GM23338 (cell line): ENCODE measurements at regions not wholly inside any gene's neighbourhood (a gene's known extent, or its start where the extent isn't known, plus 50 kb on each side); places are given as distances from the start of the nearest gene placed in this dataset.

Experiments used
- ATAC-seq: fragments of 200-7000 bp; cut with Tn5 transposase; 3 replicates; pipeline ENCODE4 v1.9.1; 2020
- DNase-seq: peaks from one replicate; pipeline ENCODE4 v3.0.0-alpha.2; 2015; ENCODE audit warnings: low spot score
- H2AFZ ChIP-seq: fragments of 200-600 bp; sonication (generic); 2 replicates; pipeline ENCODE4 v1.8.0; 2016; ENCODE audit warnings: antibody characterized with exemption, mild to moderate bottlenecking, moderate library complexity
- H3F3A ChIP-seq: fragments of 200-600 bp; sonication (generic); replicated peaks from 2 replicates; pipeline ENCODE4 v1.8.0; 2017; ENCODE audit warnings: antibody characterized with exemption, mixed run types, low read depth
- H3K27ac ChIP-seq: fragments of 200-600 bp; sonication (generic); 2 replicates; pipeline ENCODE4 v1.6.1; 2016; ENCODE audit warnings: low read depth
- H3K27me3 ChIP-seq: fragments of 200-600 bp; sonication (generic); 2 replicates; pipeline ENCODE4 v1.8.0; 2016; ENCODE audit warnings: mild to moderate bottlenecking, mixed run types, moderate library complexity; ENCODE audit not compliant: insufficient read depth
- H3K36me3 ChIP-seq: fragments of 200-600 bp; sonication (generic); 2 replicates; pipeline ENCODE4 v1.8.0; 2016; ENCODE audit warnings: mild to moderate bottlenecking; ENCODE audit not compliant: insufficient read depth
- H3K4me1 ChIP-seq: fragments of 200-600 bp; sonication (generic); 2 replicates; pipeline ENCODE4 v1.8.0; 2016; ENCODE audit warnings: mild to moderate bottlenecking, moderate library complexity; ENCODE audit not compliant: insufficient read depth
- H3K4me2 ChIP-seq: fragments of 200-600 bp; sonication (generic); 2 replicates; pipeline ENCODE4 v1.7.1; 2017; ENCODE audit warnings: mixed run types
- H3K4me3 ChIP-seq: fragments of 200-600 bp; sonication (generic); 2 replicates; pipeline ENCODE4 v1.6.1; 2016; ENCODE audit warnings: mixed run types
- H3K79me2 ChIP-seq: fragments of 200-600 bp; sonication (generic); replicated peaks from 2 replicates; pipeline ENCODE4 v1.8.0; 2017; ENCODE audit warnings: mild to moderate bottlenecking; ENCODE audit not compliant: insufficient read depth
- H3K9me2 ChIP-seq: fragments of 200-600 bp; sonication (generic); 2 replicates; pipeline ENCODE4 v1.8.0; 2017; ENCODE audit not compliant: insufficient read depth
- H4K20me1 ChIP-seq: fragments of 200-600 bp; sonication (generic); replicated peaks from 2 replicates; pipeline ENCODE4 v1.8.0; 2017; ENCODE audit warnings: mild to moderate bottlenecking; ENCODE audit not compliant: insufficient read depth
- H3K27ac Mint-ChIP-seq: 2 replicates; pipeline ENCODE4 v1.8.0; 2020; ENCODE audit warnings: inconsistent platforms, mild to moderate bottlenecking, moderate library complexity, mixed read lengths
- H3K27me3 Mint-ChIP-seq: 3 replicates; pipeline ENCODE4 v1.8.0; 2022; ENCODE audit warnings: low read depth, mild to moderate bottlenecking, moderate library complexity, mixed read lengths, inconsistent platforms; ENCODE audit not compliant: insufficient read depth, poor library complexity
- H3K36me3 Mint-ChIP-seq: 3 replicates; pipeline ENCODE4 v1.8.0; 2021; ENCODE audit warnings: low read depth, mild to moderate bottlenecking, inconsistent platforms, moderate library complexity, mixed read lengths
- H3K4me1 Mint-ChIP-seq: 3 replicates; pipeline ENCODE4 v1.8.0; 2020; ENCODE audit warnings: mild to moderate bottlenecking, inconsistent platforms, mixed read lengths
- H3K4me3 Mint-ChIP-seq: 3 replicates; pipeline ENCODE4 v1.8.0; 2021; ENCODE audit warnings: moderate library complexity, mild to moderate bottlenecking, inconsistent platforms, mixed read lengths
- H3K9me3 Mint-ChIP-seq: 3 replicates; pipeline ENCODE4 v1.8.0; 2020; ENCODE audit warnings: moderate library complexity, mild to moderate bottlenecking, inconsistent platforms, mixed read lengths
- CREB1 ChIP-seq: fragments of 250-450 bp; sonication (Bioruptor Pico); IDR thresholded peaks from 2 replicates; pipeline ENCODE4 v1.5.0; 2020; ENCODE audit warnings: low read depth, mild to moderate bottlenecking, moderate library complexity
- CTCF ChIP-seq, 2 experiments: fragments of 200-600 bp in 1 of 2; sonication (generic) in 1 of 2; conservative IDR thresholded peaks; 2 replicates each; pipeline versions ENCODE4 v1.5.1 to v1.6.1; 2016 to 2017; ENCODE audit warnings: antibody characterized with exemption in 2 of 2, low read depth in 2 of 2, mild to moderate bottlenecking in 2 of 2, moderate library complexity in 1 of 2
- ETS1 ChIP-seq: IDR thresholded peaks from 2 replicates; pipeline ENCODE4 v1.6.1; 2016; ENCODE audit warnings: antibody characterized with exemption
- EZH2 ChIP-seq: fragments of 200-600 bp; sonication (generic); IDR thresholded peaks from one replicate; pipeline ENCODE4 v1.8.0; 2017; ENCODE audit warnings: antibody characterized with exemption, mild to moderate bottlenecking, low read depth; ENCODE audit not compliant: unreplicated experiment
- EZH2phosphoT487 ChIP-seq: fragments of 200-600 bp; sonication (generic); IDR thresholded peaks from one replicate; pipeline ENCODE4 v1.8.1; 2018; ENCODE audit warnings: antibody characterized with exemption; ENCODE audit not compliant: unreplicated experiment
- JUNB ChIP-seq: IDR thresholded peaks from one replicate; pipeline ENCODE4 v1.6.1; 2016; ENCODE audit warnings: antibody characterized with exemption; ENCODE audit not compliant: unreplicated experiment
- POLR2AphosphoS5 ChIP-seq: IDR thresholded peaks from 2 replicates; pipeline ENCODE4 v1.6.1; 2016; ENCODE audit warnings: antibody characterized with exemption, low read depth
- REST ChIP-seq: IDR thresholded peaks from one replicate; pipeline ENCODE4 v1.6.1; 2018; ENCODE audit warnings: antibody characterized with exemption; ENCODE audit not compliant: unreplicated experiment
- STAT1 ChIP-seq: IDR thresholded peaks from one replicate; pipeline ENCODE4 v1.6.1; 2016; ENCODE audit warnings: antibody characterized with exemption; ENCODE audit not compliant: unreplicated experiment
- ZNF114 ChIP-seq: fragments of 250-450 bp; sonication (Bioruptor Pico); IDR thresholded peaks from 2 replicates; pipeline ENCODE4 v1.5.0; 2020; ENCODE audit warnings: mild to moderate bottlenecking, moderate library complexity
- ZNF331 ChIP-seq: fragments of 250-450 bp; sonication (Bioruptor Pico); IDR thresholded peaks from 2 replicates; pipeline ENCODE4 v1.5.0; 2020; ENCODE audit warnings: low read depth, mild to moderate bottlenecking, moderate library complexity
- ZNF462 ChIP-seq: fragments of 250-450 bp; sonication (Bioruptor Pico); IDR thresholded peaks from 2 replicates; pipeline ENCODE4 v1.5.0; 2020; ENCODE audit warnings: mild to moderate bottlenecking, moderate library complexity

- TF ChIP-seq REST (no peak), ETS1 (no peak)
Measured at GRCh38 chr2:194587739-194588270, 1069.2 kb upstream of the SLC39A10 start (continued).

GRCh38 chr2:194567661-194568017 lies 1089.4 kb upstream of the SLC39A10 start:
- H2AFZ ChIP-seq, result peak overlapping the region; percentile 45; the same call in 1 of the 2 replicates
- H3K27me3 Mint-ChIP-seq, result no peaks in the 10 kb centered on the region
- H3K79me2 ChIP-seq, result no peaks in the 10 kb centered on the region
- no peak overlapping the region for H3K4me2 ChIP-seq
- H3K4me1 ChIP-seq, result no peaks in the 10 kb centered on the region
- H3K36me3 Mint-ChIP-seq, result no peaks in the 10 kb centered on the region
- no peak overlapping the region for H3K4me3 Mint-ChIP-seq
- no peaks in the 10 kb centered on the region for H4K20me1 ChIP-seq
- no peak overlapping the region for H3K4me3 ChIP-seq
- no peak for ATAC-seq
- H3F3A ChIP-seq, result no peaks in the 10 kb centered on the region
- H3K4me1 Mint-ChIP-seq, result no peaks in the 10 kb centered on the region
- H3K27ac ChIP-seq, result no peak overlapping the region
- no peaks in the 10 kb centered on the region for H3K36me3 ChIP-seq
- no peaks in the 10 kb centered on the region for H3K27me3 ChIP-seq
- H3K9me2 ChIP-seq, result no peaks in the 10 kb centered on the region
- no peak for DNase-seq
- H3K27ac Mint-ChIP-seq, result no peak overlapping the region
- no peaks in the 10 kb centered on the region for H3K9me3 Mint-ChIP-seq
- TF ChIP-seq EZH2 (no peak), ZNF462 (CRISPR knock-in tag) (no peak), CREB1 (CRISPR knock-in tag) (no peak), ZNF331 (CRISPR knock-in tag) (no peak), POLR2AphosphoS5 (no peak), STAT1 (no peak), JUNB (no peak), ZNF114 (CRISPR knock-in tag) (no peak), CTCF (conservative IDR thresholded peaks at IDR 0.05; ENCODE audit: low read depth in 2 of 2) (no peak), EZH2phosphoT487 (no peak)
